ENCODE measurements at regions not wholly inside any gene's neighbourhood (a gene's known extent, or its start where the extent isn't known, plus 50 kb on each side); places are given as distances from the start of the nearest gene placed in this dataset.

GRCh38 chr9:16312116-16312515 lies 558.4 kb downstream of the BNC2 start:
- TF ChIP-seq CTCF (IDR thresholded peaks at IDR 0.05), result no peak
- no peak for TF ChIP-seq POLR2A (IDR thresholded peaks at IDR 0.05)

Measured in adrenal gland (tissue), 5 donors.